Astrocyte of the hippocampus (primary cell): ENCODE measurements at regions not wholly inside any gene's neighbourhood (a gene's known extent, or its start where the extent isn't known, plus 50 kb on each side); places are given as distances from the start of the nearest gene placed in this dataset.

ENCODE experiments used
- DNase-seq: peaks from one replicate; pipeline ENCODE4 v3.0.0; 2011; ENCODE audit warnings: low read depth, low spot score

DNA sequence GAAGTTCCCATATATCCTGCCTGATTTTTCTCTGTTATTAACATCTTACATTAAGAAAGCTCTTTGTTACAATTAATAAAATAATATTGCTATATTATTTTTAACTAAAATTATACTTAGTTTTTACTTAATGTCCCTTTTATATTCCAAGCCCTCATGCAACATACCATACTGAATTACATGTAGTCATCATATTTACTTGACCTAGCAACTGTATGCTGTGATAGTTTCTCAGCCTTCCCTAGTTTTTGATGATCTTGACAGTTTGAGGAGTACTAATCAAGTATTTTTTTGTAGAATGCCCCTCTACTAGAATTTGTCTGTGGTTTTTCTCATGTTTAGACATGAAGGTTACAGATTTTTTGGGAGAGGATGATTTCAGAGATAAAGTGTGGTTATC lies 1503.8 kb upstream of the PABPC4L start:
- no peak for DNase-seq

DNA sequence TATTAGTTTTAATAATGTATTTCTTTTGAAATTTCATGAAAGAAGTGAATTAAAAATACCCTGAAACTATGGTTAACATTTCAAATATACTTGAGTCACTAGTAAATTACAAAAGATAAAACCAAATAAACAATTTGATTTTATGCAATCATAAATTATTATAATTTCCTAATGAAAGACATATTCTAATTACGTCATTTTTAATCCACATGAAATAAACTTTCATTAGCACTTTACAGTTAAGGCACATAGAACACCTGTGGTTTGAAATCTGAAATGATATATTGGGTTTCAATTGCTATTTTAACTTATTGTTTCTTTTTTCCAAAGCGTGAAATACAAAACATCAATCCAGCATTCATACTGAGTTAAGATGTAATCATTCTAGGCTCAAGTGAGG lies 1492.5 kb upstream of the PABPC4L start:
- no peak for DNase-seq

DNA sequence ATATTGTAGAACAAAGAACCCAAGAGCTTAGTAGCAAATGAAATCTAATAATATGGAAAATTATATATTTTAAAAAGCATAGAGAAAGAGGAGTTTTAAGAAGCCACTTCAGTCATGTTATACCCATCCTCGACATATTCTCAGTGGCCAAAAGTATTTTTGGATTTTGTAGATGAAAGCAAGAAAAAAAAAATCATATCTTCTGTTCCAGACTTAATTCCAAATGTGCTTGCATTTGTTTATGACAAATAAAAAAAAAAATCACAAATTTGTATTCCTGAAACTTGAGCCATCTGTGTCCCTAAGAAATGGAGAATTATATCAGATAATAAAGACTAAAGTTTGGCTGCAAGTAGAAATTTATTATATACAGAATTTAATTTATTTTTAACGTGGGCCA lies 1482.4 kb upstream of the PABPC4L start:
- no peak for DNase-seq

DNA sequence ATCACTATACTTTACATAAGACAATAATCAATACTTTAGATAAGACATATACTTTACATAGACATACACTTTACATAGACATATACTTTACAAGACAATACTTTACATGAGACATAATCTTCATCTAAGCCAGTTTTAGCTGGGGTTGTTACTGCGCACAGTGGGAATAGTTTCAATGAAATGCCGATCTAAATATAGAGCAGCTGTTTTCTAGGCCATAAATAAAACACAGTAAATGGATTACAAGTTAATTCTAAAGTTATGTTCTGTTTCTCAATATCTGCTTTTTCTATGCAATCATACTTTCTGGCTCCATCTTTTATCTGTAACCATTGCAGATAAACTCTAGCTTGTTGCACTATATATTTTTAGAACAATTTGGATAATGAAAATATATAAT lies 1470.6 kb upstream of the PABPC4L start:
- no peak for DNase-seq

DNA sequence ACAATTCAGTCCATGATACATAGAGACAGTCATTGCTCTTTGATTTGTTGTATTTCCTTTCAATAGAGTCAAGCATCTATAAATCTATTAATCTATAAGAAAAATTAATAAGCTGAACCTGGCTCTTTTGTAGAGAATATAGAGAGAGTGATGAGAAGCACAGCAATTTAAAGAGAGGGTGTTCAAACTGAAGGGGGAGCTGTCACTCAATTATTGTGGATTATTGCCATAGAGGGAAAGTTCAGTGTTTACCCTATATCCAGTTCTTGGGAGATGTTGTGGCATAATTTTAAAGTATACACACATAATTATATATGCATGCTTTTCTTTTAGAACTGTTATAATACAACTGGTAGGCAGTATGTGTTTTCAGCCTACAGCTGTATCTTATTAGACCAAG lies 1469.0 kb upstream of the PABPC4L start:
- DNase-seq: no peak
